Right ventricle myocardium superior (tissue), 1 donor: ENCODE measurements at regions not wholly inside any gene's neighbourhood (a gene's known extent, or its start where the extent isn't known, plus 50 kb on each side); places are given as distances from the start of the nearest gene placed in this dataset.

Experiments used
- ATAC-seq: fragments of 200-7000 bp; cut with Tn5 transposase; one replicate; pipeline ENCODE4 v1.9.1; 2020; ENCODE audit warnings: mild to moderate bottlenecking; ENCODE audit not compliant: poor library complexity
- DNase-seq: peaks from one replicate; pipeline ENCODE4 v3.0.0-alpha.2; 2020
- intact Hi-C: fragments of 100-400 bp; cut with DNase I; formaldehyde crosslinking; loops from one replicate; pipeline ENCODE4 v1.11.2; 2022
- donor health status: DM: no; HTN: yes; CAD: no; lungs with severe emphysema.

GRCh38 chr7:89731751-89732445 lies 422.4 kb upstream of the STEAP1 start:
- DNase-seq: no peak
- intact Hi-C loops: no loop called here
- ATAC-seq: no peak

- DNase-seq (no peak), ATAC-seq (no peak)
- intact Hi-C loops: no loop called here
Observed at GRCh38 chr7:89738549-89738948, 415.7 kb upstream of the STEAP1 start.

GRCh38 chr7:89757910-89758309 lies 396.4 kb upstream of the STEAP1 start:
- ATAC-seq (no peak), DNase-seq (no peak)
- intact Hi-C loops: no loop called here

GRCh38 chr7:89760690-89761089 lies 393.6 kb upstream of the STEAP1 start:
- intact Hi-C loops: no loop called here
- ATAC-seq (no peak), DNase-seq (no peak)

- intact Hi-C loops: no loop called here
- ATAC-seq (no peak), DNase-seq (no peak)
Observed at GRCh38 chr7:89761173-89761572, 393.1 kb upstream of the STEAP1 start.

GRCh38 chr7:89770161-89770560 lies 384.1 kb upstream of the STEAP1 start:
- ATAC-seq (no peak), DNase-seq (no peak)
- intact Hi-C loops: no loop called here

GRCh38 chr7:89771003-89771636 lies 383.1 kb upstream of the STEAP1 start:
- DNase-seq: no peak
- intact Hi-C loops: no loop called here
- no peak for ATAC-seq

GRCh38 chr7:89772276-89772675 lies 382.0 kb upstream of the STEAP1 start:
- DNase-seq (no peak), ATAC-seq (no peak)
- intact Hi-C loops: no loop called here

- intact Hi-C loops: no loop called here
- no peak for ATAC-seq
- DNase-seq: no peak
Observed at GRCh38 chr7:89773611-89774010, 380.7 kb upstream of the STEAP1 start.

GRCh38 chr7:89775459-89775858 lies 378.8 kb upstream of the STEAP1 start:
- intact Hi-C loops: no loop called here

GRCh38 chr7:89776980-89777379 lies 377.3 kb upstream of the STEAP1 start:
- ATAC-seq (no peak), DNase-seq (no peak)
- intact Hi-C loops: no loop called here

More at GRCh38 chr7:89775459-89775858, 378.8 kb upstream of the STEAP1 start:
- ATAC-seq (no peak), DNase-seq (no peak)

- ATAC-seq (no peak), DNase-seq (no peak)
- intact Hi-C loops: no loop called here
Observed at GRCh38 chr7:89777499-89777898, 376.8 kb upstream of the STEAP1 start.

- ATAC-seq (no peak), DNase-seq (no peak)
- intact Hi-C loops: no loop called here
Observed at GRCh38 chr7:89780291-89780690, 374.0 kb upstream of the STEAP1 start.

- intact Hi-C loops: no loop called here
- no peak for ATAC-seq
Observed at GRCh38 chr7:89796481-89796880, 357.8 kb upstream of the STEAP1 start.

GRCh38 chr7:89797965-89798598 lies 356.2 kb upstream of the STEAP1 start:
- DNase-seq (no peak), ATAC-seq (no peak)
- intact Hi-C loops: no loop called here

More at GRCh38 chr7:89796481-89796880, 357.8 kb upstream of the STEAP1 start:
- DNase-seq: no peak

GRCh38 chr7:89798599-89798996 lies 355.7 kb upstream of the STEAP1 start:
- DNase-seq: no peak
- ATAC-seq: no peak
- intact Hi-C loops: no loop called here

GRCh38 chr7:89800761-89801160 lies 353.5 kb upstream of the STEAP1 start:
- ATAC-seq: no peak
- DNase-seq: no peak
- intact Hi-C loops: no loop called here

- ATAC-seq: no peak
- intact Hi-C loops: no loop called here
- no peak for DNase-seq
Observed at GRCh38 chr7:89809291-89809690, 345.0 kb upstream of the STEAP1 start.

GRCh38 chr7:89813081-89813480 lies 341.2 kb upstream of the STEAP1 start:
- no peak for ATAC-seq
- DNase-seq: no peak
- intact Hi-C loops: no loop called here

GRCh38 chr7:89826121-89826520 lies 328.1 kb upstream of the STEAP1 start:
- intact Hi-C loops: no loop called here
- DNase-seq (no peak), ATAC-seq (no peak)
